ENCODE measurements at regions not wholly inside any gene's neighbourhood (a gene's known extent, or its start where the extent isn't known, plus 50 kb on each side); places are given as distances from the start of the nearest gene placed in this dataset.

- ATAC-seq (no peak), DNase-seq (ENCODE audit: low read depth in 1 of 2, low spot score in 1 of 2) (no peak), FAIRE-seq (no peak)
- peaks cover 3% of the 10 kb centered on the region; the same call in 1 of the 3 replicates for H3K9me3 ChIP-seq
- no peak overlapping the region for H3K4me2 ChIP-seq
- TF ChIP-seq SMC3 (IDR thresholded peaks at IDR 0.05): no peak
- no peak for TF ChIP-seq TP53 (CRISPR knock-in tag; IDR thresholded peaks at IDR 0.05)
- TF ChIP-seq CBX2 (IDR thresholded peaks at IDR 0.05; ENCODE audit: borderline replicate concordance, low read depth): no peak
- TF ChIP-seq NFE2L2 (conservative IDR thresholded peaks at IDR 0.05; ENCODE audit: low read length): no peak
- no peak for TF ChIP-seq KDM1A (IDR thresholded peaks at IDR 0.05; ENCODE audit: low read depth)
- no peak for TF ChIP-seq MAFK (IDR thresholded peaks at IDR 0.05; ENCODE audit: partially characterized antibody)
- TF ChIP-seq HMGXB4 (CRISPR knock-in tag; IDR thresholded peaks at IDR 0.05; ENCODE audit: borderline replicate concordance): no peak
- no peak for TF ChIP-seq RNF2 (IDR thresholded peaks at IDR 0.05; ENCODE audit: borderline replicate concordance, low read depth)
- no peak for TF ChIP-seq NR3C1 (IDR thresholded peaks at IDR 0.05)
- TF ChIP-seq HOXB13 (CRISPR knock-in tag; IDR thresholded peaks at IDR 0.05; ENCODE audit: low read depth): no peak
- TF ChIP-seq KDM5A (IDR thresholded peaks at IDR 0.05): no peak
- no peak for TF ChIP-seq CEBPB (IDR thresholded peaks at IDR 0.05)
- TF ChIP-seq MAZ (IDR thresholded peaks at IDR 0.05; ENCODE audit: borderline replicate concordance, low read depth, low read length): no peak
- TF ChIP-seq FOSL2 (IDR thresholded peaks at IDR 0.05): no peak
- no peak for TF ChIP-seq FOSL2 (CRISPR knock-in tag; IDR thresholded peaks at IDR 0.05)
- TF ChIP-seq USF2 (IDR thresholded peaks at IDR 0.05): no peak
- no peak for TF ChIP-seq PBX3 (IDR thresholded peaks at IDR 0.05)
- H3K4me3 ChIP-seq: no peak overlapping the region
- 0% methylated on average over 1 of the region's 1 CpG for WGBS (ENCODE audit: missing lambda C conversion rate)
- CTCF ChIA-PET: no interaction called here
- H3K4me1 ChIP-seq: no peaks in the 10 kb centered on the region
- POLR2A ChIA-PET: no interaction called here
- no peak overlapping the region for H3K27ac ChIP-seq
These were observed 1111.1 kb upstream of the KLHL29 start for GRCh38 chr2:22273853-22274252.

GRCh38 chr2:22274661-22275060 is 1110.3 kb upstream of the KLHL29 start:
- ChIA-PET POLR2A (no interaction called here), CTCF (no interaction called here)
- no peak for FAIRE-seq
- Histone ChIP-seq H3K9me3 (no peaks in the 10 kb centered on the region), H3K4me2 (no peak overlapping the region), H3K4me1 (no peaks in the 10 kb centered on the region), H3K27ac (no peak overlapping the region), H3K4me3 (no peak overlapping the region)
- DNase-seq (ENCODE audit: low read depth in 1 of 2, low spot score in 1 of 2): no peak
- TF ChIP-seq HES2 (IDR thresholded peaks at IDR 0.05): no peak
- TF ChIP-seq GATA3 (IDR thresholded peaks at IDR 0.05; ENCODE audit: borderline replicate concordance): no peak
- no peak for TF ChIP-seq MAX (IDR thresholded peaks at IDR 0.05)
- no peak for TF ChIP-seq ZNF302 (CRISPR knock-in tag; IDR thresholded peaks at IDR 0.05)
- TF ChIP-seq HOXA7 (CRISPR knock-in tag; IDR thresholded peaks at IDR 0.05): no peak
- TF ChIP-seq BHLHE40 (IDR thresholded peaks at IDR 0.05; ENCODE audit: low read depth, low read length): no peak
- no peak for TF ChIP-seq ELK1 (IDR thresholded peaks at IDR 0.05; ENCODE audit: low read depth, low read length)
- TF ChIP-seq EP300 (IDR thresholded peaks at IDR 0.05): no peak
- no peak for TF ChIP-seq JUN (IDR thresholded peaks at IDR 0.05)
- no peak for TF ChIP-seq MAFK (IDR thresholded peaks at IDR 0.05; ENCODE audit: partially characterized antibody)
- TF ChIP-seq ATOH8 (CRISPR knock-in tag; IDR thresholded peaks at IDR 0.05; ENCODE audit: low read depth): no peak
- no peak for TF ChIP-seq TFCP2L1 (CRISPR knock-in tag; IDR thresholded peaks at IDR 0.05)
- no peak for TF ChIP-seq ZFP36 (IDR thresholded peaks at IDR 0.05; ENCODE audit: borderline replicate concordance, partially characterized antibody)
- no peak for TF ChIP-seq CHD2 (IDR thresholded peaks at IDR 0.05; ENCODE audit: low read length, partially characterized antibody)
- WGBS (ENCODE audit: missing lambda C conversion rate): 22% methylated on average over 3 of the region's 3 CpGs
- no peak for ATAC-seq
